Naive thymus-derived CD4-positive, alpha-beta T cell (primary cell): ENCODE measurements at regions not wholly inside any gene's neighbourhood (a gene's known extent, or its start where the extent isn't known, plus 50 kb on each side); places are given as distances from the start of the nearest gene placed in this dataset.

Experiments used
- ATAC-seq: fragments of 150-1000 bp; cut with Tn5 transposase; 2 replicates; pipeline ENCODE4 v1.10.0; 2021; ENCODE audit warnings: mild to moderate bottlenecking, moderate library complexity
- CTCF ChIA-PET: fragments of 350-600 bp; sonication (Branson Sonifier 250); formaldehyde crosslinking; loops from one replicate; lab custom pipeline; 2021; ENCODE audit warnings: antibody characterized with exemption; lab: Charles Lee
- POLR2A ChIA-PET: fragments of 350-600 bp; sonication (Branson Sonifier 250); formaldehyde crosslinking; loops from one replicate; lab custom pipeline; 2021; ENCODE audit warnings: antibody characterized with exemption, inconsistent platforms; lab: Charles Lee
- DNase-seq, 9 donors: peaks; one replicate each; pipeline versions ENCODE4 v3.0.0 to v3.0.0-alpha.2; 2020 to 2022; ENCODE audit warnings: mixed read lengths in 1 of 9
- H3K27ac ChIP-seq: one replicate; pipeline ENCODE4 v1.7.0; 2013; ENCODE audit warnings: mild to moderate bottlenecking, low read depth, low read length, moderate library complexity
- H3K27me3 ChIP-seq, 2 donors: one replicate each; pipeline ENCODE4 v1.7.0; 2013; ENCODE audit warnings: low read length in 2 of 2, mild to moderate bottlenecking in 2 of 2, moderate library complexity in 2 of 2; ENCODE audit not compliant: control insufficient read depth in 2 of 2, insufficient read depth in 2 of 2
- H3K36me3 ChIP-seq, 3 experiments: 1 replicate in 2 of 3; 2 replicates in 1 of 3; pipeline ENCODE4 v1.7.0; 2013; ENCODE audit warnings: low read length in 3 of 3, mild to moderate bottlenecking in 3 of 3, moderate library complexity in 1 of 3; ENCODE audit not compliant: insufficient read depth in 3 of 3, control insufficient read depth in 2 of 3
- H3K4me1 ChIP-seq, 2 donors: one replicate each; pipeline ENCODE4 v1.7.0; 2013; ENCODE audit warnings: low read length in 2 of 2, mild to moderate bottlenecking in 2 of 2, moderate library complexity in 1 of 2; ENCODE audit not compliant: control insufficient read depth in 2 of 2, insufficient read depth in 2 of 2
- H3K4me3 ChIP-seq: 2 replicates; pipeline ENCODE4 v1.7.0; 2013; ENCODE audit warnings: mild to moderate bottlenecking, low read length
- H3K9me3 ChIP-seq, 3 experiments: 1 replicate in 2 of 3; 2 replicates in 1 of 3; pipeline ENCODE4 v1.7.0; 2013; ENCODE audit warnings: low read length in 3 of 3; ENCODE audit not compliant: control insufficient read depth in 2 of 3
- H3K27ac Mint-ChIP-seq, 9 donors: one replicate each; pipeline ENCODE4 v1.8.0; 2020 to 2022; ENCODE audit warnings: mixed read lengths in 9 of 9, mild to moderate bottlenecking in 8 of 9, moderate library complexity in 5 of 9, inconsistent platforms in 2 of 9
- H3K27me3 Mint-ChIP-seq, 5 donors: one replicate each; pipeline ENCODE4 v1.8.0; 2021 to 2022; ENCODE audit warnings: mixed read lengths in 5 of 5, mild to moderate bottlenecking in 1 of 5
- H3K36me3 Mint-ChIP-seq, 5 donors: one replicate each; pipeline ENCODE4 v1.8.0; 2020 to 2022; ENCODE audit warnings: mixed read lengths in 5 of 5, mild to moderate bottlenecking in 3 of 5, inconsistent platforms in 1 of 5
- H3K4me1 Mint-ChIP-seq, 7 donors: one replicate each; pipeline ENCODE4 v1.8.0; 2020 to 2022; ENCODE audit warnings: mixed read lengths in 7 of 7, mild to moderate bottlenecking in 3 of 7, inconsistent platforms in 1 of 7
- H3K4me3 Mint-ChIP-seq, 10 donors: one replicate each; pipeline ENCODE4 v1.8.0; 2020 to 2022; ENCODE audit warnings: mild to moderate bottlenecking in 10 of 10, mixed read lengths in 10 of 10, moderate library complexity in 6 of 10, inconsistent platforms in 2 of 10
- H3K9me3 Mint-ChIP-seq, 11 donors: one replicate each; pipeline ENCODE4 v1.8.0; 2020 to 2022; ENCODE audit warnings: mixed read lengths in 11 of 11, mild to moderate bottlenecking in 4 of 11, inconsistent platforms in 1 of 11, moderate library complexity in 1 of 11
- intact Hi-C, 2 donors: fragments of 100-400 bp; cut with micrococcal nuclease; formaldehyde crosslinking; loops; one replicate each; pipeline ENCODE4 v1.15.1; 2023

DNA sequence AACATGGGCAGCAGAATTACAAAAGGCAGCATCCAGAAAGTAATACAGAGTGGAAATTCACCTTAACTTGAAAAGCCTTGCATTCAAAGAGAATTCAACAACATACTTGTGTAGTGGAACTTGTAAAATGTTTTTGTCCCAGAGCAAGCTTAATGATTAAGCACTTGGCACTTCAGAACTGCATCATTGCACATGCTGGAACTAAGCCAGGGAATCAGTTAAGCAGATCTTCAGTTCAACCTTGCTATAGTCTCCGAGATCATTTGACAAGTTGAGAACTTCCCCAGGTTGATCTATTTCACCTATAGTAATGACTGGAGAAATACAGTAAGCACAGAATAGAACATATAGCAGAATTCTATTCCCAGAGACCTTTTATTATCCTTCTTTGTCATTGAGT lies 1337.2 kb upstream of the NXPH2 start:
- Mint-ChIP-seq H3K27me3 (no peaks in the 10 kb centered on the region), H3K4me3 (no peak overlapping the region), H3K9me3 (peaks cover 0 to 23% (median 5%) of the 10 kb centered on the region in 11 donors), H3K27ac (no peak overlapping the region), H3K36me3 (no peaks in the 10 kb centered on the region), H3K4me1 (no peaks in the 10 kb centered on the region)
- intact Hi-C loops = no loop called here
- Histone ChIP-seq H3K27ac (no peak overlapping the region), H3K36me3 (no peaks in the 10 kb centered on the region), H3K4me3 (no peak overlapping the region), H3K4me1 (no peaks in the 10 kb centered on the region), H3K27me3 (no peaks in the 10 kb centered on the region), H3K9me3 (no peaks in the 10 kb centered on the region)
- DNase-seq (no peak), ATAC-seq (no peak)
- POLR2A ChIA-PET = no interaction called here
- CTCF ChIA-PET = no interaction called here

- ChIA-PET POLR2A (no interaction called here), CTCF (no interaction called here)
- H3K4me3 ChIP-seq = no peak overlapping the region
- H3K27me3 Mint-ChIP-seq = no peaks in the 10 kb centered on the region
- intact Hi-C loops = no loop called here
- H3K36me3 ChIP-seq = no peaks in the 10 kb centered on the region
- no peaks in the 10 kb centered on the region for H3K4me1 ChIP-seq
- H3K36me3 Mint-ChIP-seq = no peaks in the 10 kb centered on the region
- no peaks in the 10 kb centered on the region for H3K4me1 Mint-ChIP-seq
- no peak overlapping the region for H3K4me3 Mint-ChIP-seq
- peaks cover 0 to 42% (median 5%) of the 10 kb centered on the region in 11 donors for H3K9me3 Mint-ChIP-seq
- H3K27ac Mint-ChIP-seq = no peak overlapping the region
- no peaks in the 10 kb centered on the region for H3K27me3 ChIP-seq
- no peak overlapping the region for H3K27ac ChIP-seq
- peaks cover 0 to 5% (median 0%) of the 10 kb centered on the region in 3 experiments for H3K9me3 ChIP-seq
- DNase-seq (no peak), ATAC-seq (no peak)
Measured at GRCh38 chr2:140108706-140109475, 1328.7 kb upstream of the NXPH2 start.

DNA sequence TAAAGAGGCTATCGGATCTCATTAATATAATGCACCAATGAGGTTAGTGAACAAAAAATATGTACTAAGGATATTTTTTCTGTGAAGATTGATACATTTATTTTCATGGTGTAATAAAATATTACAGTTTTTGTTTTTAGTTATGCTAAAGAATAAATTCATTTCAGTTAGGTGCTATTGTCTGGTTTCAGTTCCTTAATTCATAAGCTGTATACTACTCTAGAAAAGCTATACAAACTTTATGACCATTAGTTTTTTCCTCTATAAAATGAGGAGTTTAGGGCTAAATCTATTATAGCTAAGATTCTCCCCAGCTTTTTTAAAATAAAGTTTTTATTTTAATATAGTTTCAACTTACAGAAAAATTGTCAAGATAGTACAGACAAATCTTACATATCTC lies 1311.7 kb upstream of the NXPH2 start:
- Mint-ChIP-seq H3K36me3 (no peaks in the 10 kb centered on the region), H3K9me3 (peaks cover 0 to 16% (median 1%) of the 10 kb centered on the region in 11 donors), H3K4me3 (no peak overlapping the region), H3K27ac (no peak overlapping the region), H3K27me3 (no peaks in the 10 kb centered on the region), H3K4me1 (peaks cover 0 to 2% (median 0%) of the 10 kb centered on the region in 7 donors)
- ChIA-PET POLR2A (no interaction called here), CTCF (no interaction called here)
- Histone ChIP-seq H3K4me3 (no peak overlapping the region), H3K36me3 (no peaks in the 10 kb centered on the region), H3K27ac (no peak overlapping the region), H3K4me1 (no peaks in the 10 kb centered on the region), H3K9me3 (no peaks in the 10 kb centered on the region), H3K27me3 (no peaks in the 10 kb centered on the region)
- ATAC-seq = no peak
- DNase-seq = no peak
- intact Hi-C loops = no loop called here

- DNase-seq = no peak
- ChIA-PET CTCF (no interaction called here), POLR2A (no interaction called here)
- no peaks in the 10 kb centered on the region for H3K36me3 ChIP-seq
- Mint-ChIP-seq H3K27me3 (no peaks in the 10 kb centered on the region), H3K27ac (no peak overlapping the region), H3K9me3 (peaks cover 0 to 11% (median 2%) of the 10 kb centered on the region in 11 donors), H3K4me1 (peaks cover 0 to 2% (median 0%) of the 10 kb centered on the region in 7 donors), H3K36me3 (no peaks in the 10 kb centered on the region), H3K4me3 (no peak overlapping the region)
- no peaks in the 10 kb centered on the region for H3K27me3 ChIP-seq
- no peak overlapping the region for H3K27ac ChIP-seq
- H3K4me1 ChIP-seq = no peaks in the 10 kb centered on the region
- intact Hi-C loops = no loop called here
- no peaks in the 10 kb centered on the region for H3K9me3 ChIP-seq
- ATAC-seq = no peak
- no peak overlapping the region for H3K4me3 ChIP-seq
Measured at GRCh38 chr2:140086964-140087363, 1306.8 kb upstream of the NXPH2 start.

- Mint-ChIP-seq H3K9me3 (peaks cover 0 to 11% (median 2%) of the 10 kb centered on the region in 11 donors), H3K36me3 (no peaks in the 10 kb centered on the region), H3K27ac (no peak overlapping the region), H3K4me3 (no peak overlapping the region), H3K27me3 (no peaks in the 10 kb centered on the region), H3K4me1 (peaks cover 0 to 2% (median 0%) of the 10 kb centered on the region in 7 donors)
- Histone ChIP-seq H3K4me3 (no peak overlapping the region), H3K36me3 (no peaks in the 10 kb centered on the region), H3K27ac (no peak overlapping the region), H3K9me3 (no peaks in the 10 kb centered on the region), H3K4me1 (no peaks in the 10 kb centered on the region), H3K27me3 (no peaks in the 10 kb centered on the region)
- DNase-seq (no peak), ATAC-seq (no peak)
- ChIA-PET POLR2A (no interaction called here), CTCF (no interaction called here)
- intact Hi-C loops = no loop called here
Measured at GRCh38 chr2:140085674-140086073, 1305.5 kb upstream of the NXPH2 start.

- no peaks in the 10 kb centered on the region for H3K36me3 Mint-ChIP-seq
- Histone ChIP-seq H3K4me3 (no peak overlapping the region), H3K9me3 (no peaks in the 10 kb centered on the region), H3K27ac (no peak overlapping the region), H3K36me3 (no peaks in the 10 kb centered on the region), H3K4me1 (no peaks in the 10 kb centered on the region), H3K27me3 (no peaks in the 10 kb centered on the region)
- DNase-seq (no peak), ATAC-seq (no peak)
- CTCF ChIA-PET = no interaction called here
- H3K27me3 Mint-ChIP-seq = no peaks in the 10 kb centered on the region
- no peak overlapping the region for H3K4me3 Mint-ChIP-seq
- intact Hi-C loops = no loop called here
- no peak overlapping the region for H3K27ac Mint-ChIP-seq
- H3K9me3 Mint-ChIP-seq = peaks cover 0 to 15% (median 4%) of the 10 kb centered on the region in 11 donors
- no peaks in the 10 kb centered on the region for H3K4me1 Mint-ChIP-seq
- POLR2A ChIA-PET = no interaction called here
Measured at GRCh38 chr2:140079038-140079437, 1298.8 kb upstream of the NXPH2 start.

DNA sequence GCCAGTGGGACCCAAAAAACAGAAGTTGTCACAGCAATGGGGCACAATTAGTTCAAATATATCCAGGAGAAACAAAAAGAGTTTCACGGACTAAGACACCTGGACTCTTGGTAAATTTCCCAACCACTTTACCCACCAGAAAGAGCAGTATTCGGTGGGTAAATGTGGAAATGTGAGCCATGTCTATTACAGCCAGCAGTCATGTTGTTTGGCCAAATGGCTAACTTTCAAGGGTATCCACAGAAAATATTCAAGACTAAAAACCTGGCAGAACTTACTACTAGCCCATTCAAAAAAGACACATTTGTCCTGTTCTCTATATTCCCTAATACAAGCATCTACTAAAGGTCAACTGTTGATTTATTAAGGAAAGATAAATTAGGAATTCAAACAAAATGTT lies 1296.0 kb upstream of the NXPH2 start:
- Mint-ChIP-seq H3K36me3 (no peaks in the 10 kb centered on the region), H3K27ac (no peak overlapping the region), H3K9me3 (peaks cover 0 to 21% (median 6%) of the 10 kb centered on the region in 11 donors), H3K4me3 (no peak overlapping the region), H3K27me3 (no peaks in the 10 kb centered on the region), H3K4me1 (no peaks in the 10 kb centered on the region)
- DNase-seq = no peak
- no peaks in the 10 kb centered on the region for H3K9me3 ChIP-seq
- H3K4me1 ChIP-seq = no peaks in the 10 kb centered on the region
- POLR2A ChIA-PET = no interaction called here
- intact Hi-C loops = no loop called here
- H3K27ac ChIP-seq = no peak overlapping the region
- ATAC-seq = no peak
- H3K4me3 ChIP-seq = no peak overlapping the region
- H3K27me3 ChIP-seq = no peaks in the 10 kb centered on the region
- CTCF ChIA-PET = no interaction called here
- H3K36me3 ChIP-seq = no peaks in the 10 kb centered on the region
